CD8-positive, alpha-beta memory T cell (primary cell): ENCODE measurements at regions not wholly inside any gene's neighbourhood (a gene's known extent, or its start where the extent isn't known, plus 50 kb on each side); places are given as distances from the start of the nearest gene placed in this dataset.

Experiments
- CTCF ChIA-PET: fragments of 350-600 bp; sonication (Branson Sonifier 250); formaldehyde crosslinking; loops from one replicate; lab custom pipeline; 2021; ENCODE audit warnings: antibody characterized with exemption; lab: Charles Lee
- POLR2A ChIA-PET: fragments of 350-600 bp; sonication (Branson Sonifier 250); formaldehyde crosslinking; loops from one replicate; lab custom pipeline; 2021; ENCODE audit warnings: antibody characterized with exemption; lab: Charles Lee
- DNase-seq, 5 donors: peaks; one replicate each; pipeline versions ENCODE4 v3.0.0 to v3.0.0-alpha.2; 2020 to 2022; ENCODE audit warnings: mixed read lengths in 1 of 5
- H3K27ac ChIP-seq: one replicate; pipeline ENCODE4 v1.7.0; 2013; ENCODE audit warnings: low read depth, mild to moderate bottlenecking, low read length, moderate library complexity
- H3K27me3 ChIP-seq: 2 replicates; pipeline ENCODE4 v1.7.0; 2013; ENCODE audit warnings: low read length, mild to moderate bottlenecking; ENCODE audit not compliant: insufficient read depth, poor library complexity, severe bottlenecking
- H3K36me3 ChIP-seq: 2 replicates; pipeline ENCODE4 v1.7.0; 2013; ENCODE audit warnings: mild to moderate bottlenecking, low read length, moderate library complexity; ENCODE audit not compliant: insufficient read depth
- H3K4me1 ChIP-seq: 2 replicates; pipeline ENCODE4 v1.7.0; 2013; ENCODE audit warnings: mild to moderate bottlenecking, low read length, moderate library complexity; ENCODE audit not compliant: insufficient read depth
- H3K4me3 ChIP-seq: 2 replicates; pipeline ENCODE4 v1.7.0; 2013; ENCODE audit warnings: mild to moderate bottlenecking, low read length
- H3K9me3 ChIP-seq: 2 replicates; pipeline ENCODE4 v1.7.0; 2013; ENCODE audit warnings: mild to moderate bottlenecking, low read length
- H3K27ac Mint-ChIP-seq, 8 donors: one replicate each; pipeline ENCODE4 v1.8.0; 2020 to 2021; ENCODE audit warnings: mixed read lengths in 8 of 8, mild to moderate bottlenecking in 6 of 8, inconsistent platforms in 3 of 8, moderate library complexity in 3 of 8
- H3K27me3 Mint-ChIP-seq, 2 donors: one replicate each; pipeline ENCODE4 v1.8.0; 2020 to 2021; ENCODE audit warnings: mixed read lengths in 2 of 2, mild to moderate bottlenecking in 1 of 2, moderate library complexity in 1 of 2
- H3K36me3 Mint-ChIP-seq, 3 donors: one replicate each; pipeline ENCODE4 v1.8.0; 2020 to 2021; ENCODE audit warnings: mixed read lengths in 3 of 3, inconsistent platforms in 1 of 3, mild to moderate bottlenecking in 1 of 3
- H3K4me1 Mint-ChIP-seq, 3 donors: one replicate each; pipeline ENCODE4 v1.8.0; 2020 to 2021; ENCODE audit warnings: mixed read lengths in 3 of 3, inconsistent platforms in 1 of 3, mild to moderate bottlenecking in 1 of 3
- H3K4me3 Mint-ChIP-seq, 7 donors: one replicate each; pipeline ENCODE4 v1.8.0; 2020 to 2021; ENCODE audit warnings: mixed read lengths in 7 of 7, mild to moderate bottlenecking in 6 of 7, moderate library complexity in 4 of 7, inconsistent platforms in 2 of 7
- H3K9me3 Mint-ChIP-seq, 5 donors: one replicate each; pipeline ENCODE4 v1.8.0; 2020 to 2022; ENCODE audit warnings: mixed read lengths in 5 of 5, mild to moderate bottlenecking in 3 of 5, moderate library complexity in 2 of 5, inconsistent platforms in 1 of 5

DNA sequence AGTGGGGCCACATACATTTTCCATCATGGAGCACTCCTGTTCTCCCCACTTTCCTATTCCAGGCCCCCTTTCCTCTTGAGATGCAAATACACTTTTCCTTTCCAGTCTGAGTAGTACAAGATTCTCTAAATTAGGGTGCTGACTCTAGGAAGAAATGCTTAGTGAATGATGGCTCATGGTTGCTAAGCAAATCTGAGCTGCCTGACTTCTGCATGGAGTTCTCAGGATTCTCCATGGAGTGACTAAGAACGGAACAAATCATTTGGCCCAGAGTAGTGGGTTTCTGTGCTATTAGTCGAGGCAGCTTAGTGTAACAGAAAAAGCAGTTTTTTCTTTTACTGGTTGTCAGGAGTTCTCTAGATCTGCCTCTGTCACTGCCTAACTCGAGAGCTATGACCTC is 65.4 kb upstream of the NTM start:
- Histone ChIP-seq H3K36me3 (no peaks in the 10 kb centered on the region), H3K27ac (no peak overlapping the region), H3K4me3 (no peak overlapping the region), H3K27me3 (no peaks in the 10 kb centered on the region), H3K4me1 (no peaks in the 10 kb centered on the region), H3K9me3 (no peaks in the 10 kb centered on the region)
- Mint-ChIP-seq H3K9me3 (peaks cover 0 to 11% (median 6%) of the 10 kb centered on the region in 5 donors), H3K4me1 (no peaks in the 10 kb centered on the region), H3K27ac (no peak overlapping the region), H3K4me3 (no peak overlapping the region), H3K36me3 (no peaks in the 10 kb centered on the region), H3K27me3 (no peaks in the 10 kb centered on the region)
- POLR2A ChIA-PET: no interaction called here
- DNase-seq: no peak
- CTCF ChIA-PET: no interaction called here

DNA sequence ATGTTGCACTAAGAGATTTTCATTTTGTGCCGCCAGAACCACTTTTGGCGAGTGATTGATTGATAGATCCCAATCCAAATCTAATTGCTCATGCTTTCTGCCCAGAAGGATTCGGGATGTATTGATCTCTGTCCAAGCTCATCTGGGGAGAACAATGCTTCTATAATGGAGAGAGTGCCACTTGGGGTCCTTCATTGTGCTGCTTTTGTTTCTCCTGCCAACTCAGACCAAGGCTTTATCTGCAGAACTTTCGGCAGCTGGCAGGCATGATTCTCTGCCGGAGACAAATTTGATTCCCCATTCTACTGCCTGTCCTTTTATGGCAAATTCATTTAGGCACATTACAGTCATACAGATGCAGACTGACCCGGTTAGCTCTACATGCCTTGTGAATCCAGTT is 62.9 kb upstream of the NTM start:
- CTCF ChIA-PET: no interaction called here
- POLR2A ChIA-PET: no interaction called here

DNA sequence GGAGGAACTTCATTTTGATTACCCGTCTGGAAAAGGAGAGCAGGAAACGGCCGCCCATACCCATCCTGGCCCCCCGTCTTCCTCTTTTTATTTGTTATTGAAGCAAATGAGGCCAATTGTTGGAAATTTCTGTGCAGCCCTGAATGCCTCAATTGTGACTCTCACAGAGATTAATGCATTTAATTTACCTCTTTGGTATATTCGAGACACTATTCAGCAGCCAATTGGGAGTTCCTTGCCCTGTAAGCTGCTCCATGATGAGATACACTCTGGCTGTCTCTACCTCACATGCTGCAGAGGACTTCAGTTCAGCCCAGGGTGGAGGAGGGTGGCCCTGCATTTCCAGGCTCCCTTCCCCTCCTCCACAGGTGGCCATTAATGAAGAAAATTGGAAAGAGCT is 60.6 kb upstream of the NTM start:
- ChIA-PET CTCF (no interaction called here), POLR2A (no interaction called here)
- DNase-seq: no peak
- no peaks in the 10 kb centered on the region for H3K36me3 Mint-ChIP-seq
- H3K4me1 Mint-ChIP-seq: no peaks in the 10 kb centered on the region
- no peaks in the 10 kb centered on the region for H3K27me3 Mint-ChIP-seq
- Histone ChIP-seq H3K27ac (no peak overlapping the region), H3K27me3 (no peaks in the 10 kb centered on the region), H3K4me1 (no peaks in the 10 kb centered on the region), H3K36me3 (no peaks in the 10 kb centered on the region), H3K9me3 (no peaks in the 10 kb centered on the region), H3K4me3 (no peak overlapping the region)
- peaks cover 0 to 8% (median under 1%) of the 10 kb centered on the region in 5 donors for H3K9me3 Mint-ChIP-seq
- no peak overlapping the region for H3K4me3 Mint-ChIP-seq
- no peak overlapping the region for H3K27ac Mint-ChIP-seq

More for the DNA sequence above, 62.9 kb upstream of the NTM start:
- Histone ChIP-seq H3K4me3 (no peak overlapping the region), H3K9me3 (no peaks in the 10 kb centered on the region), H3K36me3 (no peaks in the 10 kb centered on the region), H3K27ac (no peak overlapping the region), H3K27me3 (no peaks in the 10 kb centered on the region), H3K4me1 (no peaks in the 10 kb centered on the region)
- no peaks in the 10 kb centered on the region for H3K4me1 Mint-ChIP-seq
- H3K36me3 Mint-ChIP-seq: no peaks in the 10 kb centered on the region
- H3K4me3 Mint-ChIP-seq: no peak overlapping the region
- H3K27ac Mint-ChIP-seq: no peak overlapping the region
- DNase-seq: no peak
- H3K9me3 Mint-ChIP-seq: peaks cover 0 to 11% (median 2%) of the 10 kb centered on the region in 5 donors
- no peaks in the 10 kb centered on the region for H3K27me3 Mint-ChIP-seq

DNA sequence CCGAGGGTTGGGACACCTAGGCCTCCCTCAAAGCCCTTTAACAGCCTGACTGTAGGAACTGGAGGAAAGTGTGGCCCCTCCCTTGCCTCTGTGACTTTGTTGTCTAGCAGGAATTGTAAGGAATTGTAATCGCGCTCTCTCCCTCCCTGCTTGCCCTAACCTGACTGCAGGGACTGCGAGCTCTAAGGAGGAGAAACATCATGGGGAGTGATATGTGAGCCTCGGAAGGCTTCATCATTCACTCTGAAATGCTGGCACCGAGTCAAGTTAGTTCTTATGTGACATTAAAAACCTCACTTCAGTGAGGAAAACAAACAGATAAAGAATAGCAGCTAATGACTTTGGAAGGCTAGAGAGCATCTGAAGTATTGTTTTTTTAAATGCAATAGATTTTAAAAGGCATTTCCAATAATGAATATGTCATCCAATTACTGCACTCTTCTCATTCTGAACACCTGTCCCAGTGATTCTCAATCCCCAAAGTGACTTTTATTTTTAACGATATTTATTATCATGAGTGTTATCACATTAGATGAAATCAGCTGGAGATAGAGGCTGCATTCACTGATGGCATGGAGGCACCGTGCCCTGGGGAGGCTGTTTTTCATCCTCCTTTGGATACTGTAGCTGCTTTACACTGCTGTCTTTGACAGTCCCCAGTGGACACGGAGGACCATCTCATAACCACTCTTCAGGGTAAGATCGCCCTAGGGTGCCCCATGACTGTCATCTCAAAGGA is 58.5 kb upstream of the NTM start:
- DNase-seq: no peak
- Histone ChIP-seq H3K36me3 (no peaks in the 10 kb centered on the region), H3K27ac (no peak overlapping the region), H3K4me1 (no peaks in the 10 kb centered on the region), H3K9me3 (no peaks in the 10 kb centered on the region), H3K27me3 (no peaks in the 10 kb centered on the region), H3K4me3 (no peak overlapping the region)
- Mint-ChIP-seq H3K27me3 (no peaks in the 10 kb centered on the region), H3K4me1 (no peaks in the 10 kb centered on the region), H3K27ac (no peak overlapping the region), H3K9me3 (peaks cover 0 to 14% (median 5%) of the 10 kb centered on the region in 5 donors), H3K4me3 (no peak overlapping the region), H3K36me3 (no peaks in the 10 kb centered on the region)
- CTCF ChIA-PET: no interaction called here
- POLR2A ChIA-PET: no interaction called here
